ENCODE measurements at regions not wholly inside any gene's neighbourhood (a gene's known extent, or its start where the extent isn't known, plus 50 kb on each side); places are given as distances from the start of the nearest gene placed in this dataset.

DNA sequence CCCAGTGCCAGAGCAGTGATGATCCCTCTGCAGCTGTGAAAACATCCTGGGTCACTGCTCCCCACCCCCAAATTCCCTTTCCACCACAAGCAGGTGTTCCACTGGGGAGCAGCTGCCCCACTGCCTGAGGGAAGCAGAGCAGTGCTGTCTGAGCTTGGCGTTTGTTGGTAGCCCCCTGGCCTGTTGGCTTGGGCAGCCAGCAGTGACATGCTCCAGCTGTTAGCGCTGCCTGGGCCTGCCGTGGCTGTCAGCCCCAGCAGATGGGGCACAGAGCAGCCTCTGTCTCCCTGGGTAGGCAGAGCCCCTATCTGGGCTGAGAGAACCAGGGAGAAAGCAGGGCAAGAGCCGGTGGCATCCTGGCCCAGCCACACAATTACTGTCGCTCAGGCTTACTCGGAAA lies 247.7 kb downstream of the GLI2 start:
- TF ChIP-seq ZNF384 (IDR thresholded peaks at IDR 0.05) (no peak), FOXK2 (IDR thresholded peaks at IDR 0.05) (no peak), L3MBTL2 (conservative IDR thresholded peaks at IDR 0.05) (no peak), CTBP1 (IDR thresholded peaks at IDR 0.05; ENCODE audit: borderline replicate concordance) (no peak), LEF1 (IDR thresholded peaks at IDR 0.05; ENCODE audit: borderline replicate concordance) (no peak), BHLHE40 (IDR thresholded peaks at IDR 0.05; ENCODE audit: borderline replicate concordance) (no peak), SUZ12 (IDR thresholded peaks at IDR 0.05) (no peak), FOXM1 (IDR thresholded peaks at IDR 0.05; ENCODE audit: borderline replicate concordance) (no peak), HDGF (IDR thresholded peaks at IDR 0.05; ENCODE audit: borderline replicate concordance) (no peak), FOXA1 (IDR thresholded peaks at IDR 0.05) (no peak)
- TF ChIP-seq, protein P1, sequence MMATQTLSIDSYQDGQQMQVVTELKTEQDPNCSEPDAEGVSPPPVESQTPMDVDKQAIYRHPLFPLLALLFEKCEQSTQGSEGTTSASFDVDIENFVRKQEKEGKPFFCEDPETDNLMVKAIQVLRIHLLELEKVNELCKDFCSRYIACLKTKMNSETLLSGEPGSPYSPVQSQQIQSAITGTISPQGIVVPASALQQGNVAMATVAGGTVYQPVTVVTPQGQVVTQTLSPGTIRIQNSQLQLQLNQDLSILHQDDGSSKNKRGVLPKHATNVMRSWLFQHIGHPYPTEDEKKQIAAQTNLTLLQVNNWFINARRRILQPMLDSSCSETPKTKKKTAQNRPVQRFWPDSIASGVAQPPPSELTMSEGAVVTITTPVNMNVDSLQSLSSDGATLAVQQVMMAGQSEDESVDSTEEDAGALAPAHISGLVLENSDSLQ (IDR thresholded peaks at IDR 0.05) = no peak
- DNase-seq (ENCODE audit: extremely low spot score) = no peak
- POLR2A ChIA-PET = interaction anchor here (1.0 kb wide), 1 partner anchor 9 kb away, joined by 3 read pairs; no protein-coding TSS in a partner anchor
- CTCF ChIA-PET = no interaction called here

DNA sequence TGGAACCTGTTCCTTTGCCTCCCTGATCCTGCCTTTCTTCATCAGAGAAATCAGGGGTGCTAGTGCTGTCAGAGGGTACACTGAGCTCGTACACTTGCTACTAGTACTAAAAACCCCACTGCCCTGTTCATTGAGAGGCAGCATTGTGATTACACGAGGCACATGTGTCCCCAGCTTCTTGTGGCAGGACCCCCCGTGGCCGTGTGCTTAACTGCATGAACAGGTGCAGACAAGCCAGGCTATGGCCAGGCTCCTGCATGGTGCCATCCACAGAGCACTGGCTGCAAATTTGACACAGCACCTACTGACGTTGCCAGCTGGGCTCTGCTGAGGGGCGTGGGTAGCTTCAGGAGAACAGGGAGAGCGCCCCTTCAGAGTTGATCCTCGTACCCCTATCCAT lies 248.4 kb downstream of the GLI2 start:
- no peak for DNase-seq (ENCODE audit: extremely low spot score)
- ChIA-PET CTCF (no interaction called here), POLR2A (interaction anchor here (1.0 kb wide), 1 partner anchor 9 kb away, joined by 3 read pairs; no protein-coding TSS in a partner anchor)
- TF ChIP-seq CTBP1 (IDR thresholded peaks at IDR 0.05; ENCODE audit: borderline replicate concordance) (no peak), SUZ12 (IDR thresholded peaks at IDR 0.05) (no peak), L3MBTL2 (conservative IDR thresholded peaks at IDR 0.05) (no peak)

DNA sequence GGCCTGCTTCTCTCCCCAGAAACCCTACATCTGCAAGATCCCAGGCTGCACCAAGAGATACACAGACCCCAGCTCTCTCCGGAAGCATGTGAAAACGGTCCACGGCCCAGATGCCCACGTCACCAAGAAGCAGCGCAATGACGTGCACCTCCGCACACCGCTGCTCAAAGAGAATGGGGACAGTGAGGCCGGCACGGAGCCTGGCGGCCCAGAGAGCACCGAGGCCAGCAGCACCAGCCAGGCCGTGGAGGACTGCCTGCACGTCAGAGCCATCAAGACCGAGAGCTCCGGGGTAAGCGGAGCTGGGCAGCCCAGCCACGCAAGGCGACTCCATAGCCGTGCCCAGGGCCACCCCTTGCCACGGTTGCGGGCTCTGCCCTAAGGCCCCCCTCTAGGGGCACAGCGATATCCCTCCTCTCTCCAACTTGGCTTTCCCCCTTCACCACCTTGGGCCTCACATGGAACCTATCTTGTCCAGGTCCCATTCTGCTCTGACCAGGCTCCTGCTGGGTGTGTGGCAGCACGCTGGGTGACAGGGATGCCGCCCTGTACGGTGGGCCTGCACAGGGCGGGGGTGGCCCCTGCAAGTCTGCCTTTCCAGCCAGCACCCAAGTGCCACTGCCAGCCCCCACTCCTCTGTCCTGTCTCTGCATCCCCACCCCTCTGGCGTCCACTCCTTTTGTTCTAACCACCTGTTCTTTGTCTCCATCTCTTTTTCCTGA lies 248.9 kb downstream of the GLI2 start:
- ChIA-PET POLR2A (interaction anchor here (1.0 kb wide), 1 partner anchor 10 kb away, joined by 3 read pairs; no protein-coding TSS in a partner anchor), CTCF (no interaction called here)
- DNase-seq (ENCODE audit: extremely low spot score) = no peak
- TF ChIP-seq FOXM1 (IDR thresholded peaks at IDR 0.05; ENCODE audit: borderline replicate concordance) = no peak
- no peak for TF ChIP-seq SP1 (IDR thresholded peaks at IDR 0.05)
- TF ChIP-seq NFRKB (IDR thresholded peaks at IDR 0.05) = no peak
- TF ChIP-seq ARNT (IDR thresholded peaks at IDR 0.05) = no peak
- no peak for TF ChIP-seq LEF1 (IDR thresholded peaks at IDR 0.05; ENCODE audit: borderline replicate concordance)
- TF ChIP-seq TARDBP (IDR thresholded peaks at IDR 0.05) = no peak
- TF ChIP-seq CTBP1 (IDR thresholded peaks at IDR 0.05; ENCODE audit: borderline replicate concordance) = no peak
- TF ChIP-seq BHLHE40 (IDR thresholded peaks at IDR 0.05; ENCODE audit: borderline replicate concordance) = no peak

DNA sequence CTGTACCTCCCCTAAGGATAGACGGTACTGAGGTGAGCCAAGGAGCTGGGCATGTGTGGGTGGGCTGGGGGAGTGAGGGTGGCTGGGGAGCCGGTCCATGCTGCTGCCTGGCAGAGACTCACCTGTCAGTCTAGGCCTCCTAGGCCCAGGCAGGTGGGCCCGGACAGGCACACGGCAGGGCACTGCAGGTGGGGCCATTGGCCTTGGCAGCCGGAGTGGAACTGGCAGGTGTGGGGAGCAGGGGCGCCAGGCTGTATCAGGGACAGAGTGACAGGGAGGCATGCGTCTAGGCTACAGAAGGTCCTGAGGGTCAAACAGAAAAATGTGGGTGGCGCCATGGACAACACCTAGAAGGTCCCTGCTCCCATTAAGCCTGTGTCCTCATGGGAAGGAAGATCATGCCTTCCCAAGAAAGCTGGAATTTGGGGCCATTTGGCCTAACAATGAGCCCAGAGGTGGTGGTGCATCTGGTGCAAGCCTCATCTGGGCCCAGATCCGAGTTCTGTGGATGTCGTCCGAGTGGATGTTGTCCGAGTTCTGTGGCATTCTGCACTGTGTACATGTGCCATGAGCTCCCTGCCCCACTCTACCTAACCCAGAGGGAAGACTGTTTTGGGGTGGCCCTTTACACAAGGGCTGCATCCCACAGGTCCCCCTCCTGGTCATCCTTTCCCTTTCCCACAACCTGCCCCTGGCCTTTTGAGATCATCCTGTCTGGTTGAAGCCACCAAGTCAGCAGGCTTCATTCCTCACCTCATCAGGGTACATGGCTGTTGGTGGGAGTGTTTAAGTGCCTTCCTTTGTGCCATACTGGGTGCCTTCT lies 249.7 kb downstream of the GLI2 start:
- no peak for TF ChIP-seq ZNF384 (IDR thresholded peaks at IDR 0.05)
- TF ChIP-seq FOXK2 (IDR thresholded peaks at IDR 0.05) = no peak
- TF ChIP-seq FOXM1 (IDR thresholded peaks at IDR 0.05; ENCODE audit: borderline replicate concordance) = no peak
- TF ChIP-seq L3MBTL2 (conservative IDR thresholded peaks at IDR 0.05) = no peak
- no peak for TF ChIP-seq NFRKB (IDR thresholded peaks at IDR 0.05)
- no peak for TF ChIP-seq SP1 (IDR thresholded peaks at IDR 0.05)
- TF ChIP-seq ELF4 (IDR thresholded peaks at IDR 0.05) = no peak
- TF ChIP-seq TARDBP (IDR thresholded peaks at IDR 0.05) = no peak
- TF ChIP-seq FOXA1 (IDR thresholded peaks at IDR 0.05) = no peak
- no peak for TF ChIP-seq CTBP1 (IDR thresholded peaks at IDR 0.05; ENCODE audit: borderline replicate concordance)
- no peak for DNase-seq (ENCODE audit: extremely low spot score)
- POLR2A ChIA-PET = no interaction called here
- CTCF ChIA-PET = interaction anchor here (0.7 kb wide), 1 partner anchor 272 kb away, joined by 3 read pairs; no protein-coding TSS in a partner anchor

DNA sequence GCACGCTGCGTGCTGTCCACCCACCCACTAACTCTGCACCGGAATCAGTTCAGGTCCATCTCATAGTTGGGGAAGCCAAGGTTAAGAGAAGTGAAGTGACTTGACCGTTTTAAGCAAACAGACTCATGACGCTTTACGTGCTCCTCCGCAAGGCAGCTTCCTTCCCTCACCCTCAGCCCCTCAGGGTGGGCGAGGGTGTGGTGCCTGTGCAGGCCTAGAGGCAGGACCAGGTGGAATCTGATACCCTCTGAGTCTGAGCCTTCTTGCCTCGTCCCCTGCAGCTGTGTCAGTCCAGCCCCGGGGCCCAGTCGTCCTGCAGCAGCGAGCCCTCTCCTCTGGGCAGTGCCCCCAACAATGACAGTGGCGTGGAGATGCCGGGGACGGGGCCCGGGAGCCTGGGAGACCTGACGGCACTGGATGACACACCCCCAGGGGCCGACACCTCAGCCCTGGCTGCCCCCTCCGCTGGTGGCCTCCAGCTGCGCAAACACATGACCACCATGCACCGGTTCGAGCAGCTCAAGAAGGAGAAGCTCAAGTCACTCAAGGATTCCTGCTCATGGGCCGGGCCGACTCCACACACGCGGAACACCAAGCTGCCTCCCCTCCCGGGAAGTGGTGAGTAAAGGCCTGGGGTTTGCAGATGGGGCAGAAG lies 250.5 kb downstream of the GLI2 start:
- no peak for TF ChIP-seq L3MBTL2 (conservative IDR thresholded peaks at IDR 0.05)
- TF ChIP-seq HDGF (IDR thresholded peaks at IDR 0.05; ENCODE audit: borderline replicate concordance) = no peak
- TF ChIP-seq ELF4 (IDR thresholded peaks at IDR 0.05) = no peak
- TF ChIP-seq FOXM1 (IDR thresholded peaks at IDR 0.05; ENCODE audit: borderline replicate concordance) = no peak
- ChIA-PET CTCF (interaction anchor here (0.7 kb wide), 1 partner anchor 271 kb away, joined by 3 read pairs; no protein-coding TSS in a partner anchor), POLR2A (no interaction called here)
- no peak for DNase-seq (ENCODE audit: extremely low spot score)

DNA sequence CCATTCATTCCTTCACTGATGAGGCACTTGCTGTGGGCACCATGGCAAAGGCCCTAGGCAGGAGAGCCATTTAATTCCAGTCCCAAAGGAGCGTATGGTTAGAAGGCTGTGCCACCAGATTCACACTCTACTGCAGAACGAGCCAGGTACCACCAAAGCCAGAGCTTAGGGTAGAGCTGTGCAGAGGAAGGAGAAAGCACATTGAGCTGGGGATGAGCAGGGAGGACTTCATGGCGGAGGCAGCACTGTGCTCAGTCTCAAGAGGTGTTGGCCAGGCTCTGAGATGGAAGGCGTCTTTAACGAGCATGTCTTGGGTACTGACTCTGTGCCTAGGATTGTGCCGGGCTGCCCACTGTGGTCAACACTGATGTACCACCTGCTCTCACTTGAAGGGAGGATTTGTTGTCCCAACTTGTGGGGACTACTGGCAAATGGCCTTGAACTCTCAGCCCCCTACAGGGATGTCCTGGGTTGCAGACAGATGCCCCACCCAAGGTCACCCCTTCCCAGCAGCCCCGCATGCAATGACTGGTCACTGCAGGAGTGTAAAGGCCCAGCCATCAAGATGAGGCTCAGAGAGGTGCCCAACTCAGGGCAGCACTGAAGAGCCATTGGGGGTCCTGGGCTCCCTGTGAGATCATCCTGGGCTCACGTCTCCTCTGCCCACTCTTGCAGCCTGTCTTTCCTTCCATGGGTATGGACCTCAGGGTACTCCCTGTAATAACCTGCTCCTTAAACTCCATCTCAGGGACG lies 251.4 kb downstream of the GLI2 start:
- CTCF ChIA-PET = no interaction called here
- POLR2A ChIA-PET = no interaction called here
- no peak for DNase-seq (ENCODE audit: extremely low spot score)
- no peak for TF ChIP-seq CTBP1 (IDR thresholded peaks at IDR 0.05; ENCODE audit: borderline replicate concordance)
- TF ChIP-seq ZNF384 (IDR thresholded peaks at IDR 0.05) = no peak
- TF ChIP-seq FOXK2 (IDR thresholded peaks at IDR 0.05) = no peak
- TF ChIP-seq SP1 (IDR thresholded peaks at IDR 0.05) = no peak
- TF ChIP-seq L3MBTL2 (conservative IDR thresholded peaks at IDR 0.05) = no peak
- TF ChIP-seq, protein P1 (IDR thresholded peaks at IDR 0.05) = no peak
- no peak for TF ChIP-seq SUZ12 (IDR thresholded peaks at IDR 0.05)
- TF ChIP-seq NFRKB (IDR thresholded peaks at IDR 0.05) = no peak
- no peak for TF ChIP-seq BHLHE40 (IDR thresholded peaks at IDR 0.05; ENCODE audit: borderline replicate concordance)
- no peak for TF ChIP-seq LEF1 (IDR thresholded peaks at IDR 0.05; ENCODE audit: borderline replicate concordance)
- no peak for TF ChIP-seq HDGF (IDR thresholded peaks at IDR 0.05; ENCODE audit: borderline replicate concordance)
- no peak for TF ChIP-seq ARNT (IDR thresholded peaks at IDR 0.05)
- no peak for TF ChIP-seq FOXM1 (IDR thresholded peaks at IDR 0.05; ENCODE audit: borderline replicate concordance)
- no peak for TF ChIP-seq FOXA1 (IDR thresholded peaks at IDR 0.05)
- TF ChIP-seq ELF4 (IDR thresholded peaks at IDR 0.05) = no peak
- no peak for TF ChIP-seq TARDBP (IDR thresholded peaks at IDR 0.05)
